Glutamatergic neuron (in vitro differentiated cells): ENCODE measurements at regions not wholly inside any gene's neighbourhood (a gene's known extent, or its start where the extent isn't known, plus 50 kb on each side); places are given as distances from the start of the nearest gene placed in this dataset.

Source experiments
- DNase-seq: peaks from one replicate; pipeline ENCODE4 v3.0.0; 2022
- H3K27ac Mint-ChIP-seq: one replicate; pipeline ENCODE4 v1.8.0; 2020; ENCODE audit warnings: mild to moderate bottlenecking, mixed read lengths, inconsistent platforms; ENCODE audit not compliant: unreplicated experiment
- H3K27me3 Mint-ChIP-seq: one replicate; pipeline ENCODE4 v1.8.0; 2020; ENCODE audit warnings: mild to moderate bottlenecking, moderate library complexity, mixed read lengths, inconsistent platforms; ENCODE audit not compliant: unreplicated experiment
- H3K36me3 Mint-ChIP-seq: one replicate; pipeline ENCODE4 v1.8.0; 2020; ENCODE audit warnings: mild to moderate bottlenecking, mixed read lengths, inconsistent platforms; ENCODE audit not compliant: unreplicated experiment
- H3K4me1 Mint-ChIP-seq: one replicate; pipeline ENCODE4 v1.8.0; 2020; ENCODE audit warnings: mild to moderate bottlenecking, low read depth, mixed read lengths, inconsistent platforms; ENCODE audit not compliant: unreplicated experiment
- H3K4me3 Mint-ChIP-seq: one replicate; pipeline ENCODE4 v1.8.0; 2020; ENCODE audit warnings: mild to moderate bottlenecking, mixed read lengths, inconsistent platforms; ENCODE audit not compliant: unreplicated experiment
- H3K9me3 Mint-ChIP-seq: one replicate; pipeline ENCODE4 v1.8.0; 2020; ENCODE audit warnings: mild to moderate bottlenecking, moderate library complexity, mixed read lengths, inconsistent platforms; ENCODE audit not compliant: unreplicated experiment
- TF ChIP-seq, protein P1 (sequence below): fragments of 200-600 bp; sonication (generic); IDR thresholded peaks from one replicate; pipeline ENCODE4 v1.5.0; 2021; ENCODE audit not compliant: partially characterized antibody, unreplicated experiment

DNA sequence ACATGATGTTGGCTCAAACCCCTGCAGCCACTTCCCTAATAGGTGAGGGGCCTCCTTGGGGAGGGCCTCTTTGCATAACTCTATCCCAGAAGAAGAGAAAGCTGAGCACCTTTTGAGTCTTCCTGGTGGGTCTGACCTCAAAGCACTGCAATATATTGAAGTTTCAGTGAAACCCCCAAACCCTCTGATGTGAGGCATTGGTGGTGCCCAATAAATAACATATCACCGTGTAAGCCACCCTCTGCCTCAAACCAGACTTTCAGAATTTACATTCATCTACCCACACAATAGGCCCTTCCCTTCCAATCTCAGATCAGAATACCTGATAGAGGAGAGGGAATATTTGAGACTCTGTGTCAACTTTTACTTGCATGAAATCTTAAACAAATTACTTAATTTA is 142.8 kb upstream of the STK17B start:
- H3K4me1 Mint-ChIP-seq = no peaks in the 10 kb centered on the region
- H3K36me3 Mint-ChIP-seq = peaks cover 1% of the 10 kb centered on the region
- TF ChIP-seq, protein P1, sequence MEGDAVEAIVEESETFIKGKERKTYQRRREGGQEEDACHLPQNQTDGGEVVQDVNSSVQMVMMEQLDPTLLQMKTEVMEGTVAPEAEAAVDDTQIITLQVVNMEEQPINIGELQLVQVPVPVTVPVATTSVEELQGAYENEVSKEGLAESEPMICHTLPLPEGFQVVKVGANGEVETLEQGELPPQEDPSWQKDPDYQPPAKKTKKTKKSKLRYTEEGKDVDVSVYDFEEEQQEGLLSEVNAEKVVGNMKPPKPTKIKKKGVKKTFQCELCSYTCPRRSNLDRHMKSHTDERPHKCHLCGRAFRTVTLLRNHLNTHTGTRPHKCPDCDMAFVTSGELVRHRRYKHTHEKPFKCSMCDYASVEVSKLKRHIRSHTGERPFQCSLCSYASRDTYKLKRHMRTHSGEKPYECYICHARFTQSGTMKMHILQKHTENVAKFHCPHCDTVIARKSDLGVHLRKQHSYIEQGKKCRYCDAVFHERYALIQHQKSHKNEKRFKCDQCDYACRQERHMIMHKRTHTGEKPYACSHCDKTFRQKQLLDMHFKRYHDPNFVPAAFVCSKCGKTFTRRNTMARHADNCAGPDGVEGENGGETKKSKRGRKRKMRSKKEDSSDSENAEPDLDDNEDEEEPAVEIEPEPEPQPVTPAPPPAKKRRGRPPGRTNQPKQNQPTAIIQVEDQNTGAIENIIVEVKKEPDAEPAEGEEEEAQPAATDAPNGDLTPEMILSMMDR = no peak
- H3K9me3 Mint-ChIP-seq = peaks cover 7% of the 10 kb centered on the region
- H3K27ac Mint-ChIP-seq = no peak overlapping the region
- DNase-seq = no peak
- peaks cover 4% of the 10 kb centered on the region for H3K27me3 Mint-ChIP-seq
- H3K4me3 Mint-ChIP-seq = no peak overlapping the region

DNA sequence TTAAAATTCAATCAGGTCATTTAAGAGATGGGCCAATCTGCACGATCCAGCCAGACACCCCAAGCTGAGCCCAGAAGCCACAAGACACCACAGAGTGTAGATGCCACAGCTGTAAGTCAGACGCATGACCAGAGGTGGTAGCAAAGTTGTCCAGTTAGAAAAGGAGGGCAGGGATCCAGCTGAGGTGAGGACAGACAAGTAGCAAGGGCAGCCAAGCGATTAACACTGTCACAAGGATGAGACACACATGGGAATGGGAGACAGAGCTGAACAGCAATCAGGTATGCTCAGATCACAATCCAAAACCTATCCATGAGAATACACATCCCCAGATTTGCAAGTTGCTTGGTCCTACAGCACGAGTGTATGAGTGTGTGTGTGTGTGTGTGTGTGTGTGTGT is 143.4 kb upstream of the STK17B start:
- Mint-ChIP-seq H3K36me3 (peaks cover 5% of the 10 kb centered on the region), H3K4me3 (no peak overlapping the region), H3K27ac (no peak overlapping the region), H3K9me3 (peaks cover 12% of the 10 kb centered on the region), H3K27me3 (peaks cover 6% of the 10 kb centered on the region), H3K4me1 (no peaks in the 10 kb centered on the region)
- DNase-seq = no peak
- TF ChIP-seq, protein P1 = no peak

DNA sequence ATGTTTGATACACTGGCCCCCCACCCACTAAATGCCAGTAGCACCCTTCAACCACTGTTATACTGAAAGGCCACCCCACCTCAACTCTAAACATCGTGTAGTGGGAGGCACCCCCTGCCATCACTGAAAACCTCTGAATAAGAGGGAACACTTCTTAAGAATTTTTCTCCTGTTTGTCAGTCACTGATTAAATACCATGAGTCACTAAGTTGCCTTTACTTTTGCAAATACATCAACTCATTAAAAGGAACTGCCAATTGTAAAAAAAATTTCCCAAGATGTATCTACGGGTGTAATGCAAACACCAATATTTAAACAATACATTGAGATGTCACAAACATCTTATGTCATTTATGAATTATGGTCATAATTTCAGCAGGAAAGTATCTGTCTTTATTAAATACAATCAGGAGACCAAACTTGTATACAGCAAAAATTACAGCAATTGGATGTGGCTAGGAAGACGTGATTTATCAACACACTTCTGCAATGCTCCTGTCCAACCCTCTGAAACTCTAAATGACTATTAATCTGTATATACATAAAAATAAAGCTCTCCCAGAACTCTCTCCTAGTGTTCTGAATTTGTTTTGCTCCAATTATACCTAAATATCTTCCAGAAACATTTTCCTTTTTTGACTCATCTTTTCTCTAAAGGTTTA is 144.1 kb upstream of the STK17B start:
- peaks cover 5% of the 10 kb centered on the region for H3K36me3 Mint-ChIP-seq
- H3K4me1 Mint-ChIP-seq = no peaks in the 10 kb centered on the region
- H3K27ac Mint-ChIP-seq = no peak overlapping the region
- DNase-seq = no peak
- no peak overlapping the region for H3K4me3 Mint-ChIP-seq
- TF ChIP-seq, protein P1 = no peak
- peaks cover 14% of the 10 kb centered on the region for H3K9me3 Mint-ChIP-seq
- H3K27me3 Mint-ChIP-seq = peaks cover 6% of the 10 kb centered on the region

DNA sequence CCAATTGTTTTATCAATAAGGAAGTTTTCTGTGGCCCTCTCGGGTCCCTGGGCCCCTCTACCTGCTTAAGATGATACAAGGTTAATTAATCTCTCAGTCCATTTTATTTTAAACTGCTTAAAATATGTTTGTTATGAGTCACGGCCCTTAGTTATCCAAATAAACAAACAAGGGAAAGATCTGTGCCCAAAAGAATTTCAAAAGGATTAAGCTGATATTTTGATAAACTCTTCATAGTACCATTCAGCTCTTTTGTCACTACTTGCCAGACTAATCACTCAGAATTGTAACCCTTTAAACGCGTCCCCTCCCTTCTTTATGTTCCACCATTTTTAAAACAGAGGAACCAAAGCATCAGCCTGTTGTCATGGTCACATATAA is 144.7 kb upstream of the STK17B start:
- H3K4me3 Mint-ChIP-seq = no peak overlapping the region
- peaks cover 16% of the 10 kb centered on the region for H3K9me3 Mint-ChIP-seq
- H3K27ac Mint-ChIP-seq = no peak overlapping the region
- no peaks in the 10 kb centered on the region for H3K4me1 Mint-ChIP-seq
- H3K36me3 Mint-ChIP-seq = peaks cover 5% of the 10 kb centered on the region
- TF ChIP-seq, protein P1 = no peak
- H3K27me3 Mint-ChIP-seq = peaks cover 6% of the 10 kb centered on the region
- DNase-seq = no peak

DNA sequence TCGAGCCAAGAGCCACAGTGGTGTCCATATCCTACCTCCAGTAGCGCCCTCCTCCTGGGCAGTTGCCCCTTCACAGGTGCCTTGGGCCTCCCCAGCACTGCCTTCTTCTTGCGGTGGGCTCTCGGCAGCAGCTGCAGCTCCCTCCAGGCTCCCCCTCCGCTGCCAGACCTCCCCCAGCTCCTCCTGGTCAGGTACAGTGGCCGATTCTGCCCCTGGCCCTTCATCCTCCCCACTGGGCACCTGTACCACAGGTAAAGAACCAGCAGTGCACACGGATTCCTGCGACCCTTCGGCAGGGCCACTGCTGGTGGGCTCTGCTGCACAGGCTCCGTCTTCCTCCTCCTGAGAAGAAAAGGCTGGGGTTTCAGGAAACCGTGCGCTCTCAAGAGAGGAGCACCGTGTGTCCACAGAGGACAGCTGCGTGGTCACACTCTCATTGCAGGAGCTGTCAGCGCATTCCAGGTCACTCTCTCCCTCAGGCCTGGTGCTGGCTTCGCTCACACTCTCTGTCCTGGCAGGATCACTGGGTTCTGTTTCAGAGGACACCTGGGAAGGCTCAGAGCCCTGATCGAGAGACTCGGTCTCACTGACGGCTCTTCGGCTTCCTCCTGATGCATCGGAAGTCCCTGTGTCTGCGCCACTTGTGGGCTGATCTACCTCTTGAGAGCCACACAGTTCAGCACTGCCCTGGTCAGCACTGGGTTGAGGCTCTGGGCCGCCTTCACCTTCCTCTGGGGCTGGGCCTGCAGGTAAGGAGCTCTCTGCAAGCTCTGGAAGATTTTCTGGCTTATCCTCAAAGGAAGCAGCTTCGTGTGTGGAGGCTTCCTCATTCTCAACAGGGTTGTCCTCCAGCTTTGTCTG is 147.4 kb upstream of the STK17B start:
- no peaks in the 10 kb centered on the region for H3K4me1 Mint-ChIP-seq
- H3K27ac Mint-ChIP-seq = no peak overlapping the region
- DNase-seq = no peak

More for the DNA sequence above, 147.4 kb upstream of the STK17B start:
- H3K27me3 Mint-ChIP-seq = peaks cover 6% of the 10 kb centered on the region
- TF ChIP-seq, protein P1 = no peak
- no peak overlapping the region for H3K4me3 Mint-ChIP-seq
- peaks cover 5% of the 10 kb centered on the region for H3K36me3 Mint-ChIP-seq
- peaks cover 14% of the 10 kb centered on the region for H3K9me3 Mint-ChIP-seq
